ENCODE measurements at regions not wholly inside any gene's neighbourhood (a gene's known extent, or its start where the extent isn't known, plus 50 kb on each side); places are given as distances from the start of the nearest gene placed in this dataset.

- TF ChIP-seq, protein P1, sequence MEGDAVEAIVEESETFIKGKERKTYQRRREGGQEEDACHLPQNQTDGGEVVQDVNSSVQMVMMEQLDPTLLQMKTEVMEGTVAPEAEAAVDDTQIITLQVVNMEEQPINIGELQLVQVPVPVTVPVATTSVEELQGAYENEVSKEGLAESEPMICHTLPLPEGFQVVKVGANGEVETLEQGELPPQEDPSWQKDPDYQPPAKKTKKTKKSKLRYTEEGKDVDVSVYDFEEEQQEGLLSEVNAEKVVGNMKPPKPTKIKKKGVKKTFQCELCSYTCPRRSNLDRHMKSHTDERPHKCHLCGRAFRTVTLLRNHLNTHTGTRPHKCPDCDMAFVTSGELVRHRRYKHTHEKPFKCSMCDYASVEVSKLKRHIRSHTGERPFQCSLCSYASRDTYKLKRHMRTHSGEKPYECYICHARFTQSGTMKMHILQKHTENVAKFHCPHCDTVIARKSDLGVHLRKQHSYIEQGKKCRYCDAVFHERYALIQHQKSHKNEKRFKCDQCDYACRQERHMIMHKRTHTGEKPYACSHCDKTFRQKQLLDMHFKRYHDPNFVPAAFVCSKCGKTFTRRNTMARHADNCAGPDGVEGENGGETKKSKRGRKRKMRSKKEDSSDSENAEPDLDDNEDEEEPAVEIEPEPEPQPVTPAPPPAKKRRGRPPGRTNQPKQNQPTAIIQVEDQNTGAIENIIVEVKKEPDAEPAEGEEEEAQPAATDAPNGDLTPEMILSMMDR (IDR thresholded peaks at IDR 0.05; ENCODE audit: control insufficient read depth, extremely low read depth, insufficient read depth): no peak
- H3K4me3 ChIP-seq (ENCODE audit: low read depth, low read length): no peak overlapping the region
- DNase-seq (ENCODE audit: low read depth): no peak
Observed at GRCh38 chr5:175765858-175766257, 105.5 kb upstream of the CPLX2 start.

- H3K4me3 ChIP-seq (ENCODE audit: low read depth, low read length): no peak overlapping the region
- DNase-seq (ENCODE audit: low read depth): no peak
- TF ChIP-seq, protein P1 (IDR thresholded peaks at IDR 0.05; ENCODE audit: control insufficient read depth, extremely low read depth, insufficient read depth): no peak
Observed at GRCh38 chr5:175766963-175767362, 104.4 kb upstream of the CPLX2 start.

- no peak overlapping the region for H3K4me3 ChIP-seq (ENCODE audit: low read depth, low read length)
- TF ChIP-seq, protein P1 (IDR thresholded peaks at IDR 0.05; ENCODE audit: control insufficient read depth, extremely low read depth, insufficient read depth): no peak
- no peak for DNase-seq (ENCODE audit: low read depth)
Observed at GRCh38 chr5:175772747-175773533, 98.4 kb upstream of the CPLX2 start.

DNA sequence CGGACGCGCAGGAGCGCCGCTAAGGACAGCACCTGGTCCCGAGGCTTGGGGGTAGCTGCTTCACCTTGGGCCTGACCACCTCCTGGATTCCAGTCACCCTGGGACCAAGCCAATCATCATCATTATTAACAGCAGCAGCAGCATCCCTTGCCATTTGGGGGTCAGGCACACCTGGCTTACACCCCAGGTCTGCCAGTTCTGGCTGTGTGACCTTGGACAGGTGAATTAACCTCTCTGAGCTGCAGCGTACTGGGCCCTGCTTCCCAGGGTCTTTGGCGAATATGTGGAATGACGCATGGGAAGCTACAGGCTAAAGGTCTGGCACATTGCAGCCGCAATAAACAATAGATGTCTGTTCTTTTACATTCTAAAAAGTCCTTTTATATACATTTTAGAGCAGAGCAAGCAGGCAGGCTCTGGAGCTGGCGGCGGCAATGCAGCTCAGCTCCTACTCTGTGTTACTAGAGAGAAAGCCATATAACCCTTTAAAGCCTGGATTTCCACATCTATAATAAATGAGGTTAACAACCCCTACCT is 97.8 kb upstream of the CPLX2 start:
- DNase-seq (ENCODE audit: low read depth): no peak
- TF ChIP-seq, protein P1 (IDR thresholded peaks at IDR 0.05; ENCODE audit: control insufficient read depth, extremely low read depth, insufficient read depth): no peak
- no peak overlapping the region for H3K4me3 ChIP-seq (ENCODE audit: low read depth, low read length)

DNA sequence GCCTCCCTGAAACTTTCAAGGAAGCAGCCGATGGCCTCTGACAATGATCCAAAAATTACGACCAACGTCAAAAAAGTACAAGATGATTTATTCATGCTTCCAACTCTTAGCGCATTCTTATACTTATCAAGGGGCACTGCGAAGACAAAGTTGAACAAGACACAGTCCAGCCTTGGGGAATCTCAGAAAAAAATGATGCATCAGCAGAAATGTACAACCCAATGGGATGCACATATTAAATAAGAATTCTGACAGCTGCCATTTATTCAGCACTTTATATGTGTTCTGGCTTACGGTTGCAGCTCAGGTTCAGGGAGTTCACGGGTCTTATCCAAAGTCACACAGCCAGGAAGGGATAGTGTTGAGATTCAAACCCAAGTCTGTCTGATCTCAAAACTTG is 96.0 kb upstream of the CPLX2 start:
- DNase-seq (ENCODE audit: low read depth): no peak
- TF ChIP-seq, protein P1 (IDR thresholded peaks at IDR 0.05; ENCODE audit: control insufficient read depth, extremely low read depth, insufficient read depth): no peak
- H3K4me3 ChIP-seq (ENCODE audit: low read depth, low read length): no peak overlapping the region

GRCh38 chr5:175778951-175779503 is 92.4 kb upstream of the CPLX2 start:
- peak; percentile 77 for DNase-seq (ENCODE audit: low read depth)
- TF ChIP-seq, protein P1 (IDR thresholded peaks at IDR 0.05; ENCODE audit: control insufficient read depth, extremely low read depth, insufficient read depth): no peak

More at GRCh38 chr5:175778951-175779503, 92.4 kb upstream of the CPLX2 start:
- no peak overlapping the region for H3K4me3 ChIP-seq (ENCODE audit: low read depth, low read length)
